ENCODE measurements at regions not wholly inside any gene's neighbourhood (a gene's known extent, or its start where the extent isn't known, plus 50 kb on each side); places are given as distances from the start of the nearest gene placed in this dataset.

DNA sequence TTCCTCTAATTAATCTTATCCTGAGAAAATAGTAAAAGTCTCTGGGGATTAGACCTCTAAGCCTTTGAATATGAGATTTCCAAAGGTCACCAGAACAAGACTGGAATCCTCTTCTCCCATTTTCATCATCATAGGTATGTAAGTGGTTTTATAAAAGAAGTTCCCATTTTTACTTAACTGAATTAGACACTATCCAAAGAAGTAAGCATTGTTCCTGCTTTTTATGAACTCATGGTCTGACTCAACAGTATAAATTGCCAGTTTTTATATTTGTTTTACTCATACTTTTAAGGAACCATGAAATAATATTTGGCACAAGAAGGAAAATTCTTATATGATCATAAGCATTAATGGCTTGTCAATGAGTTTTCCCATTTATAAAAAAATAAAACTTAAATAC, 167.1 kb upstream of the ADRA1B start:
- TF ChIP-seq, protein P1, sequence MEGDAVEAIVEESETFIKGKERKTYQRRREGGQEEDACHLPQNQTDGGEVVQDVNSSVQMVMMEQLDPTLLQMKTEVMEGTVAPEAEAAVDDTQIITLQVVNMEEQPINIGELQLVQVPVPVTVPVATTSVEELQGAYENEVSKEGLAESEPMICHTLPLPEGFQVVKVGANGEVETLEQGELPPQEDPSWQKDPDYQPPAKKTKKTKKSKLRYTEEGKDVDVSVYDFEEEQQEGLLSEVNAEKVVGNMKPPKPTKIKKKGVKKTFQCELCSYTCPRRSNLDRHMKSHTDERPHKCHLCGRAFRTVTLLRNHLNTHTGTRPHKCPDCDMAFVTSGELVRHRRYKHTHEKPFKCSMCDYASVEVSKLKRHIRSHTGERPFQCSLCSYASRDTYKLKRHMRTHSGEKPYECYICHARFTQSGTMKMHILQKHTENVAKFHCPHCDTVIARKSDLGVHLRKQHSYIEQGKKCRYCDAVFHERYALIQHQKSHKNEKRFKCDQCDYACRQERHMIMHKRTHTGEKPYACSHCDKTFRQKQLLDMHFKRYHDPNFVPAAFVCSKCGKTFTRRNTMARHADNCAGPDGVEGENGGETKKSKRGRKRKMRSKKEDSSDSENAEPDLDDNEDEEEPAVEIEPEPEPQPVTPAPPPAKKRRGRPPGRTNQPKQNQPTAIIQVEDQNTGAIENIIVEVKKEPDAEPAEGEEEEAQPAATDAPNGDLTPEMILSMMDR (IDR thresholded peaks at IDR 0.05): no peak
- no peak for TF ChIP-seq ZFX (IDR thresholded peaks at IDR 0.05; ENCODE audit: borderline replicate concordance)
